Stimulated activated CD4-positive, alpha-beta T cell treated with anti-CD3 and anti-CD28 coated beads, Interleukin-4, amount 100 ng/mL, for 1 hour (primary cell): ENCODE measurements at regions not wholly inside any gene's neighbourhood (a gene's known extent, or its start where the extent isn't known, plus 50 kb on each side); places are given as distances from the start of the nearest gene placed in this dataset.

Experiments used
- DNase-seq: peaks from one replicate; pipeline ENCODE4 v3.0.0-alpha.2; 2020

- DNase-seq, result no peak
These were observed 133.4 kb upstream of the DTNBP1 start for GRCh38 chr6:15796130-15796771.

- no peak for DNase-seq
These were observed 131.0 kb upstream of the DTNBP1 start for GRCh38 chr6:15793826-15794225.

- DNase-seq, result no peak
These were observed 130.5 kb upstream of the DTNBP1 start for GRCh38 chr6:15793288-15793687.

GRCh38 chr6:15792842-15793241 lies 130.0 kb upstream of the DTNBP1 start:
- no peak for DNase-seq

- DNase-seq, result no peak
These were observed 128.8 kb upstream of the DTNBP1 start for GRCh38 chr6:15791448-15792181.

GRCh38 chr6:15790116-15790515 lies 127.3 kb upstream of the DTNBP1 start:
- DNase-seq, result no peak

GRCh38 chr6:15786846-15787245 lies 124.0 kb upstream of the DTNBP1 start:
- DNase-seq, result no peak

- no peak for DNase-seq
These were observed 120.7 kb upstream of the DTNBP1 start for GRCh38 chr6:15783484-15783883.

GRCh38 chr6:15781890-15782289 lies 119.1 kb upstream of the DTNBP1 start:
- no peak for DNase-seq

GRCh38 chr6:15781333-15781732 lies 118.5 kb upstream of the DTNBP1 start:
- DNase-seq, result no peak

GRCh38 chr6:15780437-15780836 lies 117.6 kb upstream of the DTNBP1 start:
- no peak for DNase-seq

GRCh38 chr6:15779726-15780125 lies 116.9 kb upstream of the DTNBP1 start:
- no peak for DNase-seq

GRCh38 chr6:15776458-15776980 lies 113.7 kb upstream of the DTNBP1 start:
- peak; percentile 9 for DNase-seq

GRCh38 chr6:15775741-15776140 lies 112.9 kb upstream of the DTNBP1 start:
- DNase-seq, result no peak

GRCh38 chr6:15775076-15775634 lies 112.3 kb upstream of the DTNBP1 start:
- no peak for DNase-seq

- DNase-seq, result no peak
These were observed 111.1 kb upstream of the DTNBP1 start for GRCh38 chr6:15773806-15774410.

- no peak for DNase-seq
These were observed 107.7 kb upstream of the DTNBP1 start for GRCh38 chr6:15770347-15771143.

- DNase-seq, result no peak
These were observed 106.7 kb upstream of the DTNBP1 start for GRCh38 chr6:15769511-15770018.

- DNase-seq, result no peak
These were observed 106.2 kb upstream of the DTNBP1 start for GRCh38 chr6:15768999-15769398.

- no peak for DNase-seq
These were observed 101.0 kb upstream of the DTNBP1 start for GRCh38 chr6:15763837-15764236.

- no peak for DNase-seq
These were observed 100.5 kb upstream of the DTNBP1 start for GRCh38 chr6:15763364-15763763.

GRCh38 chr6:15761045-15761502 lies 98.2 kb upstream of the DTNBP1 start:
- no peak for DNase-seq
